Left ventricle myocardium inferior (tissue), 1 donor: ENCODE measurements at regions not wholly inside any gene's neighbourhood (a gene's known extent, or its start where the extent isn't known, plus 50 kb on each side); places are given as distances from the start of the nearest gene placed in this dataset.

ENCODE experiments used
- DNase-seq: peaks from one replicate; pipeline ENCODE4 v3.0.0-alpha.2; 2020
- H3K27ac ChIP-seq: fragments of 200-600 bp; replicated peaks from 2 replicates; pipeline ENCODE4 v1.8.0; 2021
- H3K27me3 ChIP-seq: fragments of 200-600 bp; 2 replicates; pipeline ENCODE4 v1.8.0; 2021; ENCODE audit warnings: low read depth
- H3K36me3 ChIP-seq: fragments of 200-600 bp; 2 replicates; pipeline ENCODE4 v1.8.0; 2021
- H3K4me1 ChIP-seq: fragments of 200-600 bp; 2 replicates; pipeline ENCODE4 v1.8.0; 2021
- H3K4me3 ChIP-seq: fragments of 200-600 bp; 2 replicates; pipeline ENCODE4 v1.8.0; 2021; ENCODE audit warnings: mild to moderate bottlenecking, moderate library complexity
- H3K9me3 ChIP-seq: fragments of 200-600 bp; replicated peaks from 2 replicates; pipeline ENCODE4 v1.8.0; 2021
- intact Hi-C: fragments of 100-400 bp; cut with micrococcal nuclease; formaldehyde crosslinking; loops from one replicate; pipeline ENCODE4 v1.11.0; 2022
- TF ChIP-seq, protein P1 (sequence below): fragments of 200-600 bp; IDR thresholded peaks from 2 replicates; pipeline ENCODE4 v1.8.0; 2021; ENCODE audit warnings: antibody characterized with exemption, mild to moderate bottlenecking, borderline replicate concordance
- donor health status: DM: no; HTN: yes; CAD: no; lungs with severe emphysema.

DNA sequence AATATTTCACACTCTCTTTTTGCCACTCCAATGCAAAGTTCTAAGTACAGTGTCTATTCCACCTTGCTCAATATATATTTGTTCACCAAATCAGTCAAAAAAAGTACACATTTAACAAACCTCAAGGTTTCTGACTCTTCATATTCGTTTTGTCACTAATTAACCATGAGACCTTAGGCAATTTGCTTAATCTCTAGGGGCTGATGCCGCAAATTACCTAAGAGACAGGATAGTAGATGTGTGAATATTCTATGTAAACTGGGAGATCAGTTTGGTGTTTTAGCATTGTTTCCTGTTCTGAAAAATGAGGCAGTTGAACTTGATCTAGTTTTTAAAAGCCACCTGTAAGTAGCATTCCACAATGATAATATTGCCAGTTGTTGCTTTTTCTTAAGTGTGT is 182.5 kb upstream of the KCNH8 start:
- no peaks in the 10 kb centered on the region for H3K4me1 ChIP-seq
- no peaks in the 10 kb centered on the region for H3K36me3 ChIP-seq
- TF ChIP-seq, protein P1, sequence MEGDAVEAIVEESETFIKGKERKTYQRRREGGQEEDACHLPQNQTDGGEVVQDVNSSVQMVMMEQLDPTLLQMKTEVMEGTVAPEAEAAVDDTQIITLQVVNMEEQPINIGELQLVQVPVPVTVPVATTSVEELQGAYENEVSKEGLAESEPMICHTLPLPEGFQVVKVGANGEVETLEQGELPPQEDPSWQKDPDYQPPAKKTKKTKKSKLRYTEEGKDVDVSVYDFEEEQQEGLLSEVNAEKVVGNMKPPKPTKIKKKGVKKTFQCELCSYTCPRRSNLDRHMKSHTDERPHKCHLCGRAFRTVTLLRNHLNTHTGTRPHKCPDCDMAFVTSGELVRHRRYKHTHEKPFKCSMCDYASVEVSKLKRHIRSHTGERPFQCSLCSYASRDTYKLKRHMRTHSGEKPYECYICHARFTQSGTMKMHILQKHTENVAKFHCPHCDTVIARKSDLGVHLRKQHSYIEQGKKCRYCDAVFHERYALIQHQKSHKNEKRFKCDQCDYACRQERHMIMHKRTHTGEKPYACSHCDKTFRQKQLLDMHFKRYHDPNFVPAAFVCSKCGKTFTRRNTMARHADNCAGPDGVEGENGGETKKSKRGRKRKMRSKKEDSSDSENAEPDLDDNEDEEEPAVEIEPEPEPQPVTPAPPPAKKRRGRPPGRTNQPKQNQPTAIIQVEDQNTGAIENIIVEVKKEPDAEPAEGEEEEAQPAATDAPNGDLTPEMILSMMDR = no peak
- DNase-seq = no peak
- H3K9me3 ChIP-seq = peaks cover under 1% of the 10 kb centered on the region
- intact Hi-C loops = no loop called here
- H3K27me3 ChIP-seq = no peaks in the 10 kb centered on the region
- no peak overlapping the region for H3K4me3 ChIP-seq
- H3K27ac ChIP-seq = no peak overlapping the region

DNA sequence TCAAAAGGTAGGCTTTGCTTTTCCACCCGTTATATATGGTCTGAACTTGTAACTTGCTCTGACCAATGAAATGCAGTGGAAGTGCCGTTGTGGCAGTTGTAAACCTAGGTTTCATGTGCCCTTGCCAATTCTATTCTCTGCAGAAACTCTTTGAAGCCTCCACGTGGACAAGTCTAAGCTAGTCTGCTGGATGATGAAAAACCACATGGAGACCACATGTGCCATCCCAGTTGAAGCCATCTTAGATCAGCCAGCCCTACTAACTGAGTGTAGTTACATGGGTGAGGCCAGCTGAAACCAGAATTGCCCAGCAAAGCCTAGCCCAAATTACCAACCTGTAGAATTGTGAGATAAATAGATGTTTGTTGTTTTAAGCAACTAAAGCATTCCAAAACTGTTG is 183.7 kb upstream of the KCNH8 start:
- Histone ChIP-seq H3K27me3 (no peaks in the 10 kb centered on the region), H3K4me1 (no peaks in the 10 kb centered on the region), H3K27ac (no peak overlapping the region), H3K36me3 (no peaks in the 10 kb centered on the region), H3K4me3 (no peak overlapping the region), H3K9me3 (no peaks in the 10 kb centered on the region)
- no peak for DNase-seq
- TF ChIP-seq, protein P1 = no peak
- intact Hi-C loops = no loop called here

DNA sequence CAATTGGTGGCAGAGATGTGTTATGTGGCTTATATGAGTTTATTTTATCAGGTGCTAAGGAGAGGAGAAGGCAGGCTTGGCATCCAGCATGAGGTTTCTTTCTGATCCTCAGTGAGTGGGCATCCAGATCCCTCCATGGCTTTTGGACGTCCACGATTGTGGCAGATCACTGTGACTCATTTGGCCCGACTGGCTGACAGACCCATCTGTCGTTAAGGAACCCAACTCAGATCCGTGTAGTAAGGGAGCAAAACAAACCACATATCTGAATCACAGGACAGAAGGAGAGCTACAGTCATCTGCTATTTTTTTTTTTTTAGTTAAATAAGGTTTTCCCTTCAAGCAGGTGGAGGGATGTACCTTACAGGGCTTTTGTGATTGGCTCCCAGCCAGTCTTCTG is 197.0 kb upstream of the KCNH8 start:
- TF ChIP-seq, protein P1 = no peak
- H3K36me3 ChIP-seq = no peaks in the 10 kb centered on the region
- DNase-seq = no peak
- peaks cover 4% of the 10 kb centered on the region for H3K27me3 ChIP-seq
- H3K27ac ChIP-seq = no peak overlapping the region
- H3K4me1 ChIP-seq = no peaks in the 10 kb centered on the region
- intact Hi-C loops = no loop called here
- H3K4me3 ChIP-seq = no peak overlapping the region
- H3K9me3 ChIP-seq = peaks cover 25% of the 10 kb centered on the region

GRCh38 chr3:18946524-18946923 is 201.8 kb upstream of the KCNH8 start:
- no peaks in the 10 kb centered on the region for H3K4me1 ChIP-seq
- DNase-seq = no peak
- TF ChIP-seq, protein P1 = no peak
- no peak overlapping the region for H3K27ac ChIP-seq
- peaks cover 30% of the 10 kb centered on the region for H3K9me3 ChIP-seq
- peaks cover 4% of the 10 kb centered on the region for H3K27me3 ChIP-seq
- H3K36me3 ChIP-seq = no peaks in the 10 kb centered on the region
- intact Hi-C loops = no loop called here
- H3K4me3 ChIP-seq = no peak overlapping the region

DNA sequence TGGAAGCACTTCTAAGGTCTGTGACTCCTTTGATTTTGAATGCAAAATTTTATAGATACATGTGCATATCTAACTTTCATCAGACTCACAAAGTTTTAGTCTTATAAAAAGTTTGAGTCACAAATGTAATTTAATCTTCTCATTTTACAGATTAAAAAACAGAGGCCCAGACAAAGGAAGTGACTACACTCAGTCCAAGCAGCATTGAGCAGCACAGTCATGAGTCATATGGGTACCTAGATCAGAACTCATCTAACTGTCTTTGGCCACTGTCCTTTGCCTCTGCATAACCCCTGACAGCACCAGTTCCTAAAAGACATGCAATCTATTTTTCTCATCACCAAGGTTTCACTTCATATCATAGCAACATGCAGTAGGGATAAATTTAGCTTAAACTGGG is 210.7 kb upstream of the KCNH8 start:
- Histone ChIP-seq H3K9me3 (peaks cover 7% of the 10 kb centered on the region), H3K4me1 (no peaks in the 10 kb centered on the region), H3K36me3 (no peaks in the 10 kb centered on the region), H3K27ac (no peak overlapping the region), H3K27me3 (no peaks in the 10 kb centered on the region), H3K4me3 (no peak overlapping the region)
- intact Hi-C loops = no loop called here
- DNase-seq = no peak
- TF ChIP-seq, protein P1 = no peak

GRCh38 chr3:18919158-18919557 is 229.2 kb upstream of the KCNH8 start:
- no peaks in the 10 kb centered on the region for H3K27me3 ChIP-seq
- intact Hi-C loops = no loop called here
- no peak for DNase-seq
- no peak overlapping the region for H3K27ac ChIP-seq
- H3K4me3 ChIP-seq = no peak overlapping the region
- H3K9me3 ChIP-seq = peaks cover 9% of the 10 kb centered on the region
- TF ChIP-seq, protein P1 = no peak
- H3K4me1 ChIP-seq = no peaks in the 10 kb centered on the region
- H3K36me3 ChIP-seq = no peaks in the 10 kb centered on the region
